NCI-H2081 treated with DMSO at 0.1 percent for 48 hours (cell line): ENCODE measurements at regions not wholly inside any gene's neighbourhood (a gene's known extent, or its start where the extent isn't known, plus 50 kb on each side); places are given as distances from the start of the nearest gene placed in this dataset.
"Not testable (repeated sequence)": the region's sequence is repeated elsewhere in the genome, so short reads cannot be mapped to it uniquely, and the experiment has no call there.

Experiments
- DNase-seq: peaks from one replicate; lab custom pipeline; 2025; lab: John Stamatoyannopoulos, UW

- not testable (repeated sequence) for DNase-seq
Measured at GRCh38 chr7:65621580-65622201, 248.0 kb downstream of the ZNF92 start.

- DNase-seq, result not testable (repeated sequence)
Measured at GRCh38 chr7:65631236-65631635, 241.6 kb upstream of the VKORC1L1 start.

GRCh38 chr7:65633587-65634404, 239.1 kb upstream of the VKORC1L1 start:
- not testable (repeated sequence) for DNase-seq

GRCh38 chr7:65638918-65639317, 234.0 kb upstream of the VKORC1L1 start:
- DNase-seq, result not testable (repeated sequence)

- DNase-seq, result not testable (repeated sequence)
Measured at GRCh38 chr7:65639717-65640116, 233.2 kb upstream of the VKORC1L1 start.

- not testable (repeated sequence) for DNase-seq
Measured at GRCh38 chr7:65643498-65643897, 229.4 kb upstream of the VKORC1L1 start.

GRCh38 chr7:65647153-65647964, 225.5 kb upstream of the VKORC1L1 start:
- not testable (repeated sequence) for DNase-seq

- DNase-seq, result not testable (repeated sequence)
Measured at GRCh38 chr7:65651174-65651573, 221.7 kb upstream of the VKORC1L1 start.

- not testable (repeated sequence) for DNase-seq
Measured at GRCh38 chr7:65651826-65652592, 220.9 kb upstream of the VKORC1L1 start.

- not testable (repeated sequence) for DNase-seq
Measured at GRCh38 chr7:65652669-65653068, 220.2 kb upstream of the VKORC1L1 start.

- not testable (repeated sequence) for DNase-seq
Measured at GRCh38 chr7:65656494-65657188, 216.2 kb upstream of the VKORC1L1 start.

GRCh38 chr7:65683362-65683761, 189.5 kb upstream of the VKORC1L1 start:
- not testable (repeated sequence) for DNase-seq

- DNase-seq, result not testable (repeated sequence)
Measured at GRCh38 chr7:65699026-65699714, 173.7 kb upstream of the VKORC1L1 start.

GRCh38 chr7:65699715-65700356, 173.0 kb upstream of the VKORC1L1 start:
- DNase-seq, result not testable (repeated sequence)

- DNase-seq, result peak; percentile 50
Measured at GRCh38 chr7:65719123-65719798, 153.6 kb upstream of the VKORC1L1 start.

GRCh38 chr7:65722361-65722792, 150.5 kb upstream of the VKORC1L1 start:
- DNase-seq, result peak; percentile 81

- not testable (repeated sequence) for DNase-seq
Measured at GRCh38 chr7:65727182-65727581, 145.7 kb upstream of the VKORC1L1 start.

GRCh38 chr7:65731129-65731528, 141.7 kb upstream of the VKORC1L1 start:
- DNase-seq, result no peak

GRCh38 chr7:65731562-65732035, 141.3 kb upstream of the VKORC1L1 start:
- DNase-seq, result no peak
